Progenitor cell of endocrine pancreas (in vitro differentiated cells): ENCODE measurements at regions not wholly inside any gene's neighbourhood (a gene's known extent, or its start where the extent isn't known, plus 50 kb on each side); places are given as distances from the start of the nearest gene placed in this dataset.
"Not testable (repeated sequence)": the region's sequence is repeated elsewhere in the genome, so short reads cannot be mapped to it uniquely, and the experiment has no call there.

ENCODE experiments used
- DNase-seq: peaks from one replicate; pipeline ENCODE4 v3.0.0; 2021; ENCODE audit warnings: low spot score; ENCODE audit not compliant: unreplicated experiment
- H3K27ac Mint-ChIP-seq: 2 replicates; pipeline ENCODE4 v1.8.0; 2021; ENCODE audit warnings: mild to moderate bottlenecking, moderate library complexity, mixed read lengths
- H3K27me3 Mint-ChIP-seq: 2 replicates; pipeline ENCODE4 v1.8.0; 2021; ENCODE audit warnings: mixed read lengths
- H3K36me3 Mint-ChIP-seq: 2 replicates; pipeline ENCODE4 v1.8.0; 2022; ENCODE audit warnings: mixed read lengths; ENCODE audit not compliant: insufficient read depth
- H3K4me1 Mint-ChIP-seq: 2 replicates; pipeline ENCODE4 v1.8.0; 2021; ENCODE audit warnings: low read depth, mixed read lengths
- H3K4me3 Mint-ChIP-seq: 2 replicates; pipeline ENCODE4 v1.8.0; 2021; ENCODE audit warnings: low read depth, mild to moderate bottlenecking, moderate library complexity, mixed read lengths
- H3K9me3 Mint-ChIP-seq: 2 replicates; pipeline ENCODE4 v1.8.0; 2021; ENCODE audit warnings: low read depth, mixed read lengths
- CTCF ChIP-seq: fragments of 200-600 bp; sonication (generic); IDR thresholded peaks from one replicate; pipeline ENCODE4 v1.5.0; 2021; ENCODE audit warnings: antibody characterized with exemption, mild to moderate bottlenecking; ENCODE audit not compliant: unreplicated experiment

GRCh38 chrX:1807301-1807731, 192.5 kb downstream of the ASMT start:
- H3K9me3 Mint-ChIP-seq, result no peaks in the 10 kb centered on the region
- peak overlapping the region; percentile 80 for H3K27ac Mint-ChIP-seq

DNA sequence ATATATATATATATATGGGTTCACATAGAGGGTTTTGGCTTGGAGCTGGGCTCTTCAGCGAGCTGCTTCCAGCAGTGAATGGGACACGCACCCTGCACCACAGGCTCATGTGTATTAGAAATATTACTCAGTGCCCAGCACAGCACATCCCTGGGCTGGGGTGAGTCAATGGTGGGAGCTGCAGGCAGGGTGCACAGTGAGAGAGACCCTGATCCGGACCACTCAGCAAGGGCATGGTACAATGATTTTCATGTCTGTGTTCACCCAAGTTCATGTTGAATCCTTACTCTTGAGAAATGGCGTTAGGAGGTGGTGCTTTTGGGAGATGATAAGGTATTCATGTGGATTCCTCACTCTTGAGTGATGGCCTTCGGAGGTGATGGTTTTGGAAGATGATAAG, 194.7 kb downstream of the ASMT start:
- Mint-ChIP-seq H3K4me3 (no peak overlapping the region), H3K27me3 (no peaks in the 10 kb centered on the region), H3K4me1 (peaks cover 8% of the 10 kb centered on the region), H3K27ac (no peak overlapping the region), H3K9me3 (no peaks in the 10 kb centered on the region), H3K36me3 (no peaks in the 10 kb centered on the region)
- no peak for TF ChIP-seq CTCF
- no peak for DNase-seq

More at GRCh38 chrX:1807301-1807731, 192.5 kb downstream of the ASMT start:
- no peak for TF ChIP-seq CTCF
- Mint-ChIP-seq H3K4me1 (peaks cover 8% of the 10 kb centered on the region), H3K36me3 (no peaks in the 10 kb centered on the region), H3K4me3 (peak overlapping the region; percentile 56), H3K27me3 (no peaks in the 10 kb centered on the region)
- no peak for DNase-seq

DNA sequence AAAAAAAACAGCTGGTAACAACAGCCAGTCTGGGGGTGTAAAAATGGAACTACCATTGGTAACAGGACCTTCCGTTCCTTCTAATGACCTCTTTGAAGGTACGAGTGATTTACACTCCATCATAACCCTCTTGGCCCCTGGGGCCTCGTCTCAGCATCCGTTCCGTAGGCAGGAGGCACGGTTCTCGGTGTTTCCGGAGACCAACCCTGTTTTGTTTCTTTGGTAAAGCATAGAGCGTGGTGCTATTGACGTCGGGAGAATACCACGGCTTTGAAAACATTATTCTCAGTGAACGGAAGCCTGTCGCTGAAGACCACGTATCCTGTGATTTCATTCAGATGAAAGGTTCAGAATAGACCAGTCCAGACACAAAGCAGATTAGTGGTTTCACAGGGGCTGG, 198.9 kb downstream of the ASMT start:
- H3K27me3 Mint-ChIP-seq, result no peaks in the 10 kb centered on the region
- no peak overlapping the region for H3K4me3 Mint-ChIP-seq
- no peaks in the 10 kb centered on the region for H3K36me3 Mint-ChIP-seq
- no peaks in the 10 kb centered on the region for H3K4me1 Mint-ChIP-seq
- no peak for DNase-seq
- no peak for TF ChIP-seq CTCF
- peaks cover 5% of the 10 kb centered on the region for H3K9me3 Mint-ChIP-seq
- H3K27ac Mint-ChIP-seq, result no peak overlapping the region

DNA sequence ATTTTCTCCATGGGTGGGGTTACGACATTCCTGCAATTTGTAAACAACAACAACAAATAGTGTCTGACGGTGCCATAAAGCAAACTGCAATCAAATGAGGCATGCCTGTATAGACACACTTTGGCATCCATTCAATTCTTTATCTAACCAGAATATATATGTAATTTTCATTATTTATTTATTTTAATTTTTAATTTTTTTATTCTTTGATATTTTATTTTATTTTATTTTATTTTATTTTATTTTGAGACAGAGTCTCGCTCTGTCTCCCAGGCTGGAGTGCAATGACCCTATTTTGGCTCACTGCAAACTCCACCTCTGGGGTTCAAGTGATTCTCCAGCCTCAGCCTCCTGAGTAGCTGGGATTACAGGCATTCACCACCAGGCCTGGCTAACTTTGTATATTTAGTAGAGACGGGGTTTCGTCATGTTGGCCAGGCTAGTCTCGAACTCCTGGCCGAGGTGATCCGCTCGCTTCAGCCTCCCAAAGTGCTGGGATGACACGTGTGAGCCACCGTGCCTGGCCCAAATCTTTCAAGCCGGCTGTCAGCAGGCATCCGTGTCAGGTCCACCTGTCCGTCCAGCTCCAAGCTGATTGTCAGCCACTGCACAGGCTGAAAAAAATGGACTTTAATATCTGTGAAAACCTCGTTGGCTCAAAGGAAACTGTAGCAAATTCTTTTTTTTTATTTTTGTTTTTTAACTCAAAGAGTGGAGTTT, 200.8 kb downstream of the ASMT start:
- TF ChIP-seq CTCF, result no peak
- Mint-ChIP-seq H3K27ac (no peak overlapping the region), H3K36me3 (no peaks in the 10 kb centered on the region), H3K4me3 (no peak overlapping the region), H3K27me3 (no peaks in the 10 kb centered on the region), H3K9me3 (peaks cover 5% of the 10 kb centered on the region), H3K4me1 (no peaks in the 10 kb centered on the region)
- DNase-seq, result no peak

- not testable (repeated sequence) for H3K36me3 Mint-ChIP-seq, H3K27ac Mint-ChIP-seq, H3K27me3 Mint-ChIP-seq, H3K4me1 Mint-ChIP-seq, DNase-seq, H3K4me3 Mint-ChIP-seq, H3K9me3 Mint-ChIP-seq
These were observed 201.6 kb downstream of the ASMT start for GRCh38 chrX:1816387-1816982.

GRCh38 chrX:1821846-1822245, 207.0 kb downstream of the ASMT start:
- peaks cover 2% of the 10 kb centered on the region for H3K4me1 Mint-ChIP-seq
- H3K36me3 Mint-ChIP-seq, result no peaks in the 10 kb centered on the region
- H3K4me3 Mint-ChIP-seq, result no peak overlapping the region
- no peak for TF ChIP-seq CTCF
- DNase-seq, result no peak
- no peaks in the 10 kb centered on the region for H3K27me3 Mint-ChIP-seq
- no peak overlapping the region for H3K27ac Mint-ChIP-seq
- H3K9me3 Mint-ChIP-seq, result no peaks in the 10 kb centered on the region
